ENCODE measurements at regions not wholly inside any gene's neighbourhood (a gene's known extent, or its start where the extent isn't known, plus 50 kb on each side); places are given as distances from the start of the nearest gene placed in this dataset.

DNA sequence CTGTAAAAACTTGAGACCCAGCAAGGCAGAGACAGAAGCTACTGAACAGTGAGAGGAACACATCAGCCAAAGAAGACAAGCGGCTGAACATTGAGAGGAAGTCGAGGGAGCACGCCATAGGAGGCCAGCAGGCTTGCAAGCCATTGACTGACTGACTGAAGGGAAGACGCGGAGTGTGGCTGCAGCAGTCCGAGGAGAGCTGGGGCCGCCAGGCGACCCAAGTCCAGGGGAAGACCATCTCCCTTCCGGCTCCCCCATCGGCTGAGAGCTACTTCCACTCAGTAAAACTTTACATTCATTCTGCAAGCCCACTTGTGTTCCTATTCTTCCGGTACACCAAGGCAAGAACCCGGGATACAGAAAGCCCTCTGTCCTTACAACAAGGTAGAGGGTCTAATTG lies 167.3 kb upstream of the MBL2 start:
- H3K4me3 ChIP-seq = no peak overlapping the region
- no peaks in the 10 kb centered on the region for H3K9me3 ChIP-seq
- no peak for ATAC-seq
- 91% methylated on average over 10 of the region's 12 CpGs; no CpG with 5 or more reads in 1 of the 2 donors for WGBS, 2 donors (ENCODE audit: low coverage in 1 of 2)
- no peaks in the 10 kb centered on the region for H3K4me1 ChIP-seq
- no peak overlapping the region for H3K27ac ChIP-seq
- TF ChIP-seq POLR2AphosphoS5 (IDR thresholded peaks at IDR 0.05) = no peak
- no peak for TF ChIP-seq POLR2A (IDR thresholded peaks at IDR 0.05)
- no peak for TF ChIP-seq EP300 (IDR thresholded peaks at IDR 0.05)
- TF ChIP-seq, protein P1, sequence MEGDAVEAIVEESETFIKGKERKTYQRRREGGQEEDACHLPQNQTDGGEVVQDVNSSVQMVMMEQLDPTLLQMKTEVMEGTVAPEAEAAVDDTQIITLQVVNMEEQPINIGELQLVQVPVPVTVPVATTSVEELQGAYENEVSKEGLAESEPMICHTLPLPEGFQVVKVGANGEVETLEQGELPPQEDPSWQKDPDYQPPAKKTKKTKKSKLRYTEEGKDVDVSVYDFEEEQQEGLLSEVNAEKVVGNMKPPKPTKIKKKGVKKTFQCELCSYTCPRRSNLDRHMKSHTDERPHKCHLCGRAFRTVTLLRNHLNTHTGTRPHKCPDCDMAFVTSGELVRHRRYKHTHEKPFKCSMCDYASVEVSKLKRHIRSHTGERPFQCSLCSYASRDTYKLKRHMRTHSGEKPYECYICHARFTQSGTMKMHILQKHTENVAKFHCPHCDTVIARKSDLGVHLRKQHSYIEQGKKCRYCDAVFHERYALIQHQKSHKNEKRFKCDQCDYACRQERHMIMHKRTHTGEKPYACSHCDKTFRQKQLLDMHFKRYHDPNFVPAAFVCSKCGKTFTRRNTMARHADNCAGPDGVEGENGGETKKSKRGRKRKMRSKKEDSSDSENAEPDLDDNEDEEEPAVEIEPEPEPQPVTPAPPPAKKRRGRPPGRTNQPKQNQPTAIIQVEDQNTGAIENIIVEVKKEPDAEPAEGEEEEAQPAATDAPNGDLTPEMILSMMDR (IDR thresholded peaks at IDR 0.05) = no peak
- no peaks in the 10 kb centered on the region for H3K36me3 ChIP-seq
- H3K27me3 ChIP-seq = no peaks in the 10 kb centered on the region

DNA sequence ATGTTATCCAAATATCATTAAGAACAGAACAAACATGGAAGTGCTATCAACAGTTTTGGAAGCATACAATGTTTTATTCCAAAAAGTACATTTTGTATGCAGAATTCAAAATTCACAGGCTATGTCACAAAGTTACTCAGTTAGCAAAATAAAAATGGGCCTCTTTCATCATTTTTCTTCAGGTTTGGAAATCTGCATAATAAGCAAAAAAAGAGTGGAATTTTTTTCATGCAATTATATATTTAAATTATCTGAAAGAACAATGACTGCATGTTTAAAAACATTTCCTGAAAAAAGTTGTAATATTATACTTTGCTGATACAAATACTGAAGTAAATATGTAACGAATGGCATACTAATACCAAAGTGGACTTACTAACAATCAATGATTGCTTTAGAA lies 161.2 kb upstream of the MBL2 start:
- TF ChIP-seq, protein P1 (IDR thresholded peaks at IDR 0.05) = no peak
- TF ChIP-seq POLR2AphosphoS5 (IDR thresholded peaks at IDR 0.05) = no peak
- no peak for TF ChIP-seq EP300 (IDR thresholded peaks at IDR 0.05)
- TF ChIP-seq POLR2A (IDR thresholded peaks at IDR 0.05) = no peak
- no peaks in the 10 kb centered on the region for H3K9me3 ChIP-seq
- ATAC-seq = no peak
- no peaks in the 10 kb centered on the region for H3K27me3 ChIP-seq
- WGBS, 2 donors (ENCODE audit: low coverage in 1 of 2) = 60 to 77% methylated on average over 1 of the region's 1 CpG
- no peaks in the 10 kb centered on the region for H3K36me3 ChIP-seq
- no peak overlapping the region for H3K4me3 ChIP-seq
- H3K4me1 ChIP-seq = no peaks in the 10 kb centered on the region
- no peak overlapping the region for H3K27ac ChIP-seq

DNA sequence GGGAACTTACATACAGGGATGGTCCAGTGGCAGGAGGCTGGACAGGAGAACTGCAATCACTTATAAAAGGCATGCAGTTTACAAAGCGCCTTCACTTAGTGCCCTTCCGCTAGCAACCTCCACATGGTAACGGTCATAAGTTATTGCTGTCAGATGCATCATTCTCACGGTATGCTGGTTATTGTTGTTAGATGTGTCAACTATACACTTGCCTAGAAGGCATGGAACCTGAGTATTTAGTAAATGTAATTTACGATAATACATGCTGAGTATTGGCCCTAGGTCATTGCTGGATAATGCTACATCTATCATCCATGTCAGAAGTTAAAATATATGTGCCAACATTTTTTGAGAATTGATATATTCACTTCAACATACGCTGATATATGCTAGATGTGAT lies 155.1 kb upstream of the MBL2 start:
- H3K4me1 ChIP-seq = no peaks in the 10 kb centered on the region
- no peaks in the 10 kb centered on the region for H3K9me3 ChIP-seq
- no peaks in the 10 kb centered on the region for H3K27me3 ChIP-seq
- H3K4me3 ChIP-seq = no peak overlapping the region
- TF ChIP-seq POLR2AphosphoS5 (IDR thresholded peaks at IDR 0.05) (no peak), EP300 (IDR thresholded peaks at IDR 0.05) (no peak), POLR2A (IDR thresholded peaks at IDR 0.05) (no peak)
- TF ChIP-seq, protein P1 (IDR thresholded peaks at IDR 0.05) = no peak
- ATAC-seq = no peak
- no peak overlapping the region for H3K27ac ChIP-seq
- no peaks in the 10 kb centered on the region for H3K36me3 ChIP-seq
- WGBS, 2 donors (ENCODE audit: low coverage in 1 of 2) = 82 to 89% methylated on average over 6 of the region's 6 CpGs

DNA sequence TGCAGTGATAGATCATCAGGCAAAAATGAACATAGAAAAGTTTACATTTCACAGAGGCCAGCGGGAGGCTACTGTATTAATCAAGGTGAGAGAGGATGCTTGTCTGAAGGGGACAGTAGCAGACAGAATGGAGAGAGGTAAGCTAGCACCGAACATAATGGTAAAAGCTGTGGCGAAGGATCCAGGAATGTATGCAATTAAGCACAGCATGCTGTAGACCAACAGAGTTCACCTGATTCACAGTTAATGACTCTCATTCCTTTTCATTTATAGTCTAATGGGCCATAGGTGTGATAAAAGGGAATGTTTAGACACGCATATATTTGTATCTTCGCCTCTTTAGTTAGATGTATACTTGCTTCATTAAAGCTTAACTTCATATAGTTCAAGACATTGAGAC lies 150.9 kb upstream of the MBL2 start:
- H3K4me1 ChIP-seq = no peaks in the 10 kb centered on the region
- ATAC-seq = no peak
- H3K9me3 ChIP-seq = no peaks in the 10 kb centered on the region
- H3K36me3 ChIP-seq = no peaks in the 10 kb centered on the region
- TF ChIP-seq POLR2A (IDR thresholded peaks at IDR 0.05) (no peak), EP300 (IDR thresholded peaks at IDR 0.05) (no peak), POLR2AphosphoS5 (IDR thresholded peaks at IDR 0.05) (no peak)
- TF ChIP-seq, protein P1 (IDR thresholded peaks at IDR 0.05) = no peak
- H3K27ac ChIP-seq = no peak overlapping the region
- WGBS, 2 donors (ENCODE audit: low coverage in 1 of 2) = 39 to 51% methylated on average over 5 of the region's 5 CpGs
- no peak overlapping the region for H3K4me3 ChIP-seq
- H3K27me3 ChIP-seq = no peaks in the 10 kb centered on the region

DNA sequence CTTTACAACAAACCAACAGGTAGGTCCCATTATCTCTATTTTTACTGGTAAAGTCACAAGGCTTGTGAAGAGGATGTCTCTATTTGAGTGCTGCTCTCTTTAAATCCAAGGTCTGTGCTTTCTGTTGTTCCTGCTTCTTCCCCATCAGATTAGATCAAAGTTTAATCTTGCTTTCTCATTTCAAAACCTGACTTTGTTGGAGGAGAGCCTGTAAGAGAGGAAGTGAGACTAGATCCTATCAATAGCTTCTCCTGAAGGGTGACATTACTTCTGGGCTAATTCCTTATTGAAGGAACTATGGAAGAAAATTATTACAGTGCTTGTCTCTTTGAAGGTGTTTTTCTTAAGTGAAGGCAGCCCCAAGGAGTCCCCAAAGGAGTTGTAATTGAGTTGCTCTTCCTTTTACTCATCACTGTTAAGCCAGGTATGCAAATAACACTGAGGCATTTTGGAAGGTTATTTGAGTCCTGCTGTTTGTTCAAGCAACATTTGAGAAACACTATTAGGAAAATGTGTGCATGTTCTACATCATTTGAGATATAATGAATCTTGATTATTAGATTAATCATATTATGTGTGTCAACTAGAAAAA lies 146.2 kb upstream of the MBL2 start:
- Histone ChIP-seq H3K27me3 (no peaks in the 10 kb centered on the region), H3K27ac (no peak overlapping the region), H3K9me3 (no peaks in the 10 kb centered on the region), H3K4me1 (no peaks in the 10 kb centered on the region), H3K36me3 (no peaks in the 10 kb centered on the region), H3K4me3 (no peak overlapping the region)
- TF ChIP-seq POLR2A (IDR thresholded peaks at IDR 0.05) (no peak), EP300 (IDR thresholded peaks at IDR 0.05) (no peak), POLR2AphosphoS5 (IDR thresholded peaks at IDR 0.05) (no peak)
- TF ChIP-seq, protein P1 (IDR thresholded peaks at IDR 0.05) = no peak
- ATAC-seq = no peak

Measured in gastroesophageal sphincter (tissue), 4 donors.